ENCODE measurements at regions not wholly inside any gene's neighbourhood (a gene's known extent, or its start where the extent isn't known, plus 50 kb on each side); places are given as distances from the start of the nearest gene placed in this dataset.

GRCh38 chr10:125595911-125596310 lies 87.1 kb downstream of the TEX36 start:
- TF ChIP-seq CTCF (IDR thresholded peaks at IDR 0.05) = no peak
- no peak for TF ChIP-seq POLR2A (IDR thresholded peaks at IDR 0.05)
- TF ChIP-seq EP300 (IDR thresholded peaks at IDR 0.05) = no peak

Data from ovary (tissue), 3 donors.